Ectodermal cell (in vitro differentiated cells): ENCODE measurements at regions not wholly inside any gene's neighbourhood (a gene's known extent, or its start where the extent isn't known, plus 50 kb on each side); places are given as distances from the start of the nearest gene placed in this dataset.
"Not testable (repeated sequence)": the region's sequence is repeated elsewhere in the genome, so short reads cannot be mapped to it uniquely, and the experiment has no call there.

ENCODE experiments used
- H3K27ac ChIP-seq: 2 replicates; pipeline ENCODE4 v1.7.0; 2013; ENCODE audit warnings: mild to moderate bottlenecking, low read depth, low read length; ENCODE audit not compliant: insufficient read depth, poor library complexity, severe bottlenecking
- H3K27me3 ChIP-seq: 2 replicates; pipeline ENCODE4 v1.7.0; 2013; ENCODE audit warnings: mild to moderate bottlenecking, low read length; ENCODE audit not compliant: insufficient read depth, control insufficient read depth, poor library complexity, severe bottlenecking
- H3K36me3 ChIP-seq: one replicate; pipeline ENCODE4 v1.7.0; 2013; ENCODE audit warnings: low read length; ENCODE audit not compliant: control insufficient read depth, insufficient read depth
- H3K4me1 ChIP-seq: one replicate; pipeline ENCODE4 v1.7.0; 2013; ENCODE audit warnings: low read length; ENCODE audit not compliant: control insufficient read depth, insufficient read depth
- H3K4me3 ChIP-seq: 2 replicates; pipeline ENCODE4 v1.7.0; 2013; ENCODE audit warnings: low read depth, low read length, control low read depth; ENCODE audit not compliant: insufficient read depth
- H3K9me3 ChIP-seq: 2 replicates; pipeline ENCODE4 v1.7.0; 2013; ENCODE audit warnings: mild to moderate bottlenecking, low read length, moderate library complexity; ENCODE audit not compliant: control insufficient read depth
- WGBS, 2 experiments: methylation state at CpG; one replicate each; pipeline ENCODE4 v1.1.7; 2013; ENCODE audit warnings: missing lambda C conversion rate in 2 of 2; 5-methylcytosine and 5-hydroxymethylcytosine counted together

DNA sequence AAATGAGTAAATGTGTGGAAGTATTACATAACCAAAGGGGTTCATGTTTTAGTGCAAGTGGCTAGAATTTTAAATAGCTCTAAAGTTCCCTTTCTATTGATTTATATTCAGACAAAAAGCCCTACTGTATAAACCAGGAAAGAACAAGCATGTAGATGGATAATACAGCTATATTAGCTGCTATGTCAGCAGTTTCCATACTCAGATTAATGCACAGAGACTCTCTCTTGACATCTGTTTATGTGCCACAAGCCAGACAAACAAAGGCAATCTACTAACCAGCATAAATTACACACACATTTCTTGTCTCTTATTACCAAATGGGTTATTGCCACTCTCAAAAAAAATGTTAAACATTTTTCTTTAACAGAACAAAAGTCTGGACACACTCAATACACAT, 760.1 kb upstream of the NECTIN3 start:
- H3K36me3 ChIP-seq = no peaks in the 10 kb centered on the region
- H3K4me3 ChIP-seq = no peak overlapping the region
- H3K9me3 ChIP-seq = no peaks in the 10 kb centered on the region
- no peaks in the 10 kb centered on the region for H3K27me3 ChIP-seq
- no peak overlapping the region for H3K27ac ChIP-seq
- H3K4me1 ChIP-seq = no peaks in the 10 kb centered on the region

GRCh38 chr3:110314512-110315114, 757.0 kb upstream of the NECTIN3 start:
- H3K4me1 ChIP-seq = no peaks in the 10 kb centered on the region
- H3K36me3 ChIP-seq = no peaks in the 10 kb centered on the region
- no peaks in the 10 kb centered on the region for H3K9me3 ChIP-seq
- H3K4me3 ChIP-seq = no peak overlapping the region
- 59 to 60% methylated on average over 6 to 7 of the region's 7 CpGs for WGBS, 2 experiments
- H3K27ac ChIP-seq = no peak overlapping the region
- no peaks in the 10 kb centered on the region for H3K27me3 ChIP-seq

GRCh38 chr3:110318108-110318507, 753.5 kb upstream of the NECTIN3 start:
- Histone ChIP-seq H3K27me3 (no peaks in the 10 kb centered on the region), H3K9me3 (no peaks in the 10 kb centered on the region), H3K36me3 (no peaks in the 10 kb centered on the region), H3K27ac (no peak overlapping the region), H3K4me1 (no peaks in the 10 kb centered on the region), H3K4me3 (no peak overlapping the region)
- 85 to 100% methylated on average over 1 of the region's 1 CpG for WGBS, 2 experiments

DNA sequence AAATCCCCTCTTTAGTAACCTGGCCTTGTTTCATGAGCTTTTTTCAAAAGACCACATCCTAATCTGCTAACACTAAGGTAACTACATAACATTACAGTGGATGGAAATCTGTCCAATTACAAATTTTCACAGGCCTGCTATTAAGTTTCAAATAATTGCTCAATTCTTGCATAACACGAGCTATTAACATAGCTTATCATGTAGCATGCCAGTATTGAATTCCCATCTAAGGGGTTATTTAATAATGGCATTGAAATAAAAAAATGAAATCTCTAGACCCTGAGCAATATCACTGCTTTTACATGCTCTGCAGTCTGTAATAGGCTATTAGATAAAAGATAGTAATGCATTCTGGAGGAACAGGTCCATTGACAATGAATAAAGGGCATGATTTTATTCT, 748.3 kb upstream of the NECTIN3 start:
- Histone ChIP-seq H3K4me1 (no peaks in the 10 kb centered on the region), H3K9me3 (no peaks in the 10 kb centered on the region), H3K27ac (no peak overlapping the region), H3K4me3 (no peak overlapping the region), H3K36me3 (no peaks in the 10 kb centered on the region), H3K27me3 (no peaks in the 10 kb centered on the region)
- 67 to 100% methylated on average over 1 of the region's 1 CpG for WGBS, 2 experiments

DNA sequence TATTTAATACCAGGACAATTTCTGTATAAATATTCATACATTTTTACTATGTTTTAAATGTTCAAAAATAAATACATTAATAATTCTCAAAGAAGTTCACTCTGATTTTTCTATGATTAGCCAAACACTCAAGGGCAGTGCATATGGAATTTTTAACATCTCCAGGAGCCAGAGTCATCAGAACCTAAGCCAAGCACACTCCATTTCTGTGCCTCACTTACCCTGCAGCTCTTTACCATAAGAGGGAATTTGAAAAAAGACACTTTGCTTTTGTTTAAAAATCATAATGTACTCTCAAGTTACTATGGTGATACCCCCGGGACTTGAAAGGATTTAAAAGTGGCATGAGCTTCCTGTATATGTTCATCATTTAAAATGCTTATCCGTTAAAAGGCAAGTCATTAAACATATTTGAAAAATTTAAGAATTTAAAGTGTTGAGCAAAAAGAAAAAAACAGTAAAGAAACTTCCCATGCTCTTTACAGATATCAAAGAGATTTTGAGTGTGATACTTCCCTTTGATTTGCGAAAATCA, 747.4 kb upstream of the NECTIN3 start:
- no peaks in the 10 kb centered on the region for H3K4me1 ChIP-seq
- no peaks in the 10 kb centered on the region for H3K36me3 ChIP-seq
- no peak overlapping the region for H3K27ac ChIP-seq
- no peaks in the 10 kb centered on the region for H3K9me3 ChIP-seq
- H3K4me3 ChIP-seq = no peak overlapping the region
- WGBS, 2 experiments = 100% methylated on average over 2 of the region's 3 CpGs; no CpG with 5 or more reads in 1 of the 2 experiments
- H3K27me3 ChIP-seq = no peaks in the 10 kb centered on the region

DNA sequence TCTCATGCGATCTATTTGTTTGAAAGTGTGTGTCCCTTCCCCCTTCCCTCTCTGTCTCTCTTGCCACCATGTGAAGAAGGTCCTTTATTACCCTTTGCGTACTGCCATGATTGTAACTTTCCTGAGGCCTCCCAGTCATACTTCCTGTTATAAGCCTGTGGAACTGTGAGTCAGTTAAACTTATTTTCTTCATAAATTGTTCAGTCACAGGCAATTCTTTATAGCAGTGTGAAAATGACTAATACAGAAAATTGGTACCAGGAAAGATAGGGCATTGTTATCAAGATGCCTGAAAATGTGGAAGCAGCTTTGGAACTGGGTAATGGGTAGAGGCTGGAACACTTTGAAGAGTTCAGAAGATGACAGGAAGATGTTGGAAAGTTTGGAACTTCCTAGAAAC, 743.7 kb upstream of the NECTIN3 start:
- Histone ChIP-seq H3K9me3 (no peaks in the 10 kb centered on the region), H3K36me3 (no peaks in the 10 kb centered on the region), H3K4me3 (no peak overlapping the region), H3K27me3 (no peaks in the 10 kb centered on the region), H3K27ac (no peak overlapping the region), H3K4me1 (no peaks in the 10 kb centered on the region)
- WGBS, 2 experiments = 93 to 94% methylated on average over 2 of the region's 2 CpGs

GRCh38 chr3:110331562-110331961, 740.1 kb upstream of the NECTIN3 start:
- not testable (repeated sequence) for H3K4me3 ChIP-seq, H3K9me3 ChIP-seq, H3K36me3 ChIP-seq, H3K4me1 ChIP-seq, H3K27ac ChIP-seq, H3K27me3 ChIP-seq
- 90 to 92% methylated on average over 2 of the region's 2 CpGs for WGBS, 2 experiments

DNA sequence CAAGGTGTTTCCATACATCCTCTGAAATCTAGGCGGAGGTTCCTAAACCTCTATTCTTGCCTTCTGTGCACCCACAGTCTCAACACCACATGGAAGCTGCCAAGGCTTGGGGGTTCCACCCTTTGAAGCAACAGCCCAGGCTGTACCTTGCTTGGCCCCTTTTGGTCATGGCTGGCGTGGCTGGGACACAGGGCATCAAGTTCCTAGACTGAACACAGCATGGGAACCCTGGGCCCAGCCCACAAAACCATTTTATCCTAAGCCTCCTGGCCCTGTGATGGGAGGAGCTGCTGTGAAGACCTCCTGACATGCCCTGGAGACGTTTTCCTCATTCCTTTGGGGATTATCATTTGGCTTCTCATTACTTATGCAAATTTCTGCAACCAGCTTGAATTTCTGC, 739.0 kb upstream of the NECTIN3 start:
- WGBS, 2 experiments = 82 to 85% methylated on average over 3 of the region's 3 CpGs
- Histone ChIP-seq H3K9me3 (no peaks in the 10 kb centered on the region), H3K27ac (no peak overlapping the region), H3K4me1 (no peaks in the 10 kb centered on the region), H3K36me3 (no peaks in the 10 kb centered on the region), H3K27me3 (no peaks in the 10 kb centered on the region), H3K4me3 (no peak overlapping the region)

- Histone ChIP-seq H3K4me3 (no peak overlapping the region), H3K27ac (no peak overlapping the region), H3K9me3 (no peaks in the 10 kb centered on the region), H3K4me1 (no peaks in the 10 kb centered on the region), H3K36me3 (no peaks in the 10 kb centered on the region), H3K27me3 (no peaks in the 10 kb centered on the region)
- 88 to 93% methylated on average over 1 of the region's 2 CpGs for WGBS, 2 experiments
Measured at GRCh38 chr3:110341047-110341446, 730.6 kb upstream of the NECTIN3 start.

DNA sequence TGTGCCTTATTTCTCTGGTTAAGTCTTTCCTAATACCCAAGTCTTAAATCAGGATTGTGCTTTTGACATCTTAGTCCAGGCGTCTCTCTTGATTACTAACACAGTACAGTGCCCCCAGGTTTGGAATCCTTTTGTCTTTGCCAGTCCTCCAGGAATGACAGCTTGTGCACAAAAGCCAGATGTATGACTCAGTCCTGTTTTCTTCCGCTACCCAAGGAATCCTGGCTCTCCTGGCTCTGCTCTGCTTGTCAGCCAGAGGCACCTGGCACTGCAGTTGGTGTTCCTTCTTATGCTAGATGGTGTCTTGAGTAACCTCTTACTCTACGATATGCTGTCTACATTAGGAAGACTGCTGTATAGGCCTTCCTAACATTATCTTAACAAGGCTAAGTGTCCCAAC, 728.2 kb upstream of the NECTIN3 start:
- no peaks in the 10 kb centered on the region for H3K36me3 ChIP-seq
- H3K4me1 ChIP-seq = no peaks in the 10 kb centered on the region
- H3K27ac ChIP-seq = no peak overlapping the region
- no peaks in the 10 kb centered on the region for H3K9me3 ChIP-seq
- 90 to 94% methylated on average over 3 of the region's 3 CpGs for WGBS, 2 experiments
- no peaks in the 10 kb centered on the region for H3K27me3 ChIP-seq
- H3K4me3 ChIP-seq = no peak overlapping the region

DNA sequence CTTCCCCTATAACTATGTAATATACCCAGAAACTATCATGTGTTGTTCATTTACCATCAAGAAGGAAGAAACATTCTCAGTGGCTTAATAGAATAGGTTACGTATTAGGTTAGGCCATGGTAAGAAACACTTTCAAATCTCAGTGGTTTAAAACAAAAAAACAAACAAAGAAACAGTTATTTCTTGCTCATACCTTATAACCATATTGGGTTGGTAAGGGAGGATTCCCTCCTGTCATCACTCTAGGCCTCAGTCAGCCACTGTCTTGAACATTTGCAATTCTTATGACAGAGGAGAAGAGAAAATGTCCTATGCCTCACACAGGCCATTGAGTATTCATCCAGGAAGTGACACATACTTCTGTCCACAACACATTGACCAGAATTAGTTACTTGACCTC, 727.7 kb upstream of the NECTIN3 start:
- Histone ChIP-seq H3K36me3 (no peaks in the 10 kb centered on the region), H3K27ac (no peak overlapping the region)
- no CpG with 5 or more reads among the region's 1 CpG for WGBS, 2 experiments

More for the DNA sequence above, 727.7 kb upstream of the NECTIN3 start:
- no peaks in the 10 kb centered on the region for H3K4me1 ChIP-seq
- no peaks in the 10 kb centered on the region for H3K27me3 ChIP-seq
- H3K9me3 ChIP-seq = no peaks in the 10 kb centered on the region
- H3K4me3 ChIP-seq = no peak overlapping the region
